ENCODE measurements at regions not wholly inside any gene's neighbourhood (a gene's known extent, or its start where the extent isn't known, plus 50 kb on each side); places are given as distances from the start of the nearest gene placed in this dataset.
"Not testable (repeated sequence)": the region's sequence is repeated elsewhere in the genome, so short reads cannot be mapped to it uniquely, and the experiment has no call there.

- no peak for DNase-seq (ENCODE audit: extremely low read depth, low read depth, low spot score)
Observed at GRCh38 chr18:39340418-39340817, 1774.8 kb upstream of the CELF4 start.

- DNase-seq (ENCODE audit: extremely low read depth, low read depth, low spot score) = no peak
Observed at GRCh38 chr18:39329496-39330275, 1764.1 kb upstream of the CELF4 start.

GRCh38 chr18:39326772-39327171 lies 1761.2 kb upstream of the CELF4 start:
- no peak for DNase-seq (ENCODE audit: extremely low read depth, low read depth, low spot score)

GRCh38 chr18:39325973-39326372 lies 1760.4 kb upstream of the CELF4 start:
- DNase-seq (ENCODE audit: extremely low read depth, low read depth, low spot score) = no peak

GRCh38 chr18:39319141-39319540 lies 1753.5 kb upstream of the CELF4 start:
- no peak for DNase-seq (ENCODE audit: extremely low read depth, low read depth, low spot score)

GRCh38 chr18:39318462-39318861 lies 1752.9 kb upstream of the CELF4 start:
- no peak for DNase-seq (ENCODE audit: extremely low read depth, low read depth, low spot score)

GRCh38 chr18:39318008-39318407 lies 1752.4 kb upstream of the CELF4 start:
- DNase-seq (ENCODE audit: extremely low read depth, low read depth, low spot score) = no peak

- no peak for DNase-seq (ENCODE audit: extremely low read depth, low read depth, low spot score)
Observed at GRCh38 chr18:39314595-39314994, 1749.0 kb upstream of the CELF4 start.

- no peak for DNase-seq (ENCODE audit: extremely low read depth, low read depth, low spot score)
Observed at GRCh38 chr18:39313992-39314391, 1748.4 kb upstream of the CELF4 start.

GRCh38 chr18:39311111-39311712 lies 1745.6 kb upstream of the CELF4 start:
- no peak for DNase-seq (ENCODE audit: extremely low read depth, low read depth, low spot score)

GRCh38 chr18:39308931-39309521 lies 1743.4 kb upstream of the CELF4 start:
- DNase-seq (ENCODE audit: extremely low read depth, low read depth, low spot score) = not testable (repeated sequence)

GRCh38 chr18:39305766-39306165 lies 1740.2 kb upstream of the CELF4 start:
- DNase-seq (ENCODE audit: extremely low read depth, low read depth, low spot score) = no peak

- no peak for DNase-seq (ENCODE audit: extremely low read depth, low read depth, low spot score)
Observed at GRCh38 chr18:39302481-39302880, 1736.9 kb upstream of the CELF4 start.

- DNase-seq (ENCODE audit: extremely low read depth, low read depth, low spot score) = no peak
Observed at GRCh38 chr18:39299152-39299551, 1733.6 kb upstream of the CELF4 start.

- no peak for DNase-seq (ENCODE audit: extremely low read depth, low read depth, low spot score)
Observed at GRCh38 chr18:39297225-39297624, 1731.6 kb upstream of the CELF4 start.

GRCh38 chr18:39296293-39296888 lies 1730.8 kb upstream of the CELF4 start:
- DNase-seq (ENCODE audit: extremely low read depth, low read depth, low spot score) = no peak

GRCh38 chr18:39276764-39277163 lies 1711.2 kb upstream of the CELF4 start:
- no peak for DNase-seq (ENCODE audit: extremely low read depth, low read depth, low spot score)

- no peak for DNase-seq (ENCODE audit: extremely low read depth, low read depth, low spot score)
Observed at GRCh38 chr18:39274535-39274934, 1708.9 kb upstream of the CELF4 start.

- no peak for DNase-seq (ENCODE audit: extremely low read depth, low read depth, low spot score)
Observed at GRCh38 chr18:39272230-39272629, 1706.6 kb upstream of the CELF4 start.

GRCh38 chr18:39271654-39272053 lies 1706.1 kb upstream of the CELF4 start:
- no peak for DNase-seq (ENCODE audit: extremely low read depth, low read depth, low spot score)

GRCh38 chr18:39260565-39260964 lies 1695.0 kb upstream of the CELF4 start:
- no peak for DNase-seq (ENCODE audit: extremely low read depth, low read depth, low spot score)

- no peak for DNase-seq (ENCODE audit: extremely low read depth, low read depth, low spot score)
Observed at GRCh38 chr18:39259736-39260135, 1694.1 kb upstream of the CELF4 start.

All from glomerular endothelial cell (primary cell).